CD4-positive, alpha-beta memory T cell (primary cell): ENCODE measurements at regions not wholly inside any gene's neighbourhood (a gene's known extent, or its start where the extent isn't known, plus 50 kb on each side); places are given as distances from the start of the nearest gene placed in this dataset.

ENCODE experiments used
- CTCF ChIA-PET: fragments of 350-600 bp; sonication (Branson Sonifier 250); formaldehyde crosslinking; loops from one replicate; lab custom pipeline; 2021; ENCODE audit warnings: inconsistent platforms; ENCODE audit not compliant: partially characterized antibody; lab: Charles Lee
- POLR2A ChIA-PET: fragments of 350-600 bp; sonication (Branson Sonifier 250); formaldehyde crosslinking; loops from one replicate; lab custom pipeline; 2021; ENCODE audit not compliant: partially characterized antibody; lab: Charles Lee
- DNase-seq, 5 donors: peaks; one replicate each; pipeline versions ENCODE4 v3.0.0 to v3.0.0-alpha.2; 2020 to 2022; ENCODE audit warnings: mixed read lengths in 1 of 5
- H3K27ac ChIP-seq: one replicate; pipeline ENCODE4 v1.7.0; 2013; ENCODE audit warnings: low read depth, low read length
- H3K27me3 ChIP-seq: 2 replicates; pipeline ENCODE4 v1.7.0; 2013; ENCODE audit warnings: mild to moderate bottlenecking, low read length, moderate library complexity; ENCODE audit not compliant: insufficient read depth
- H3K36me3 ChIP-seq: 2 replicates; pipeline ENCODE4 v1.7.0; 2013; ENCODE audit warnings: mild to moderate bottlenecking, low read length, moderate library complexity; ENCODE audit not compliant: insufficient read depth
- H3K4me1 ChIP-seq: 2 replicates; pipeline ENCODE4 v1.7.0; 2013; ENCODE audit warnings: mild to moderate bottlenecking, low read length, moderate library complexity; ENCODE audit not compliant: insufficient read depth
- H3K4me3 ChIP-seq, 2 donors: one replicate each; pipeline ENCODE4 v1.7.0; 2013; ENCODE audit warnings: low read length in 2 of 2, mild to moderate bottlenecking in 1 of 2
- H3K9me3 ChIP-seq, 2 donors: one replicate each; pipeline ENCODE4 v1.7.0; 2013; ENCODE audit warnings: low read length in 2 of 2, control low read depth in 1 of 2; ENCODE audit not compliant: control insufficient read depth in 1 of 2
- H3K27ac Mint-ChIP-seq, 7 donors: one replicate each; pipeline ENCODE4 v1.8.0; 2020 to 2021; ENCODE audit warnings: mixed read lengths in 7 of 7, mild to moderate bottlenecking in 6 of 7, inconsistent platforms in 3 of 7, moderate library complexity in 3 of 7
- H3K27me3 Mint-ChIP-seq, 2 donors: one replicate each; pipeline ENCODE4 v1.8.0; 2020 to 2021; ENCODE audit warnings: mixed read lengths in 2 of 2
- H3K36me3 Mint-ChIP-seq, 2 donors: one replicate each; pipeline ENCODE4 v1.8.0; 2020 to 2021; ENCODE audit warnings: mixed read lengths in 2 of 2, inconsistent platforms in 1 of 2, mild to moderate bottlenecking in 1 of 2
- H3K4me1 Mint-ChIP-seq, 4 donors: one replicate each; pipeline ENCODE4 v1.8.0; 2020 to 2021; ENCODE audit warnings: mixed read lengths in 4 of 4, mild to moderate bottlenecking in 1 of 4
- H3K4me3 Mint-ChIP-seq, 8 donors: one replicate each; pipeline ENCODE4 v1.8.0; 2020 to 2021; ENCODE audit warnings: mixed read lengths in 8 of 8, mild to moderate bottlenecking in 7 of 8, moderate library complexity in 6 of 8, inconsistent platforms in 3 of 8
- H3K9me3 Mint-ChIP-seq, 8 donors: one replicate each; pipeline ENCODE4 v1.8.0; 2020 to 2021; ENCODE audit warnings: mixed read lengths in 8 of 8, mild to moderate bottlenecking in 5 of 8, inconsistent platforms in 3 of 8, moderate library complexity in 1 of 8
- intact Hi-C: fragments of 100-400 bp; cut with micrococcal nuclease; formaldehyde crosslinking; loops from one replicate; pipeline ENCODE4 v1.15.1; 2023

DNA sequence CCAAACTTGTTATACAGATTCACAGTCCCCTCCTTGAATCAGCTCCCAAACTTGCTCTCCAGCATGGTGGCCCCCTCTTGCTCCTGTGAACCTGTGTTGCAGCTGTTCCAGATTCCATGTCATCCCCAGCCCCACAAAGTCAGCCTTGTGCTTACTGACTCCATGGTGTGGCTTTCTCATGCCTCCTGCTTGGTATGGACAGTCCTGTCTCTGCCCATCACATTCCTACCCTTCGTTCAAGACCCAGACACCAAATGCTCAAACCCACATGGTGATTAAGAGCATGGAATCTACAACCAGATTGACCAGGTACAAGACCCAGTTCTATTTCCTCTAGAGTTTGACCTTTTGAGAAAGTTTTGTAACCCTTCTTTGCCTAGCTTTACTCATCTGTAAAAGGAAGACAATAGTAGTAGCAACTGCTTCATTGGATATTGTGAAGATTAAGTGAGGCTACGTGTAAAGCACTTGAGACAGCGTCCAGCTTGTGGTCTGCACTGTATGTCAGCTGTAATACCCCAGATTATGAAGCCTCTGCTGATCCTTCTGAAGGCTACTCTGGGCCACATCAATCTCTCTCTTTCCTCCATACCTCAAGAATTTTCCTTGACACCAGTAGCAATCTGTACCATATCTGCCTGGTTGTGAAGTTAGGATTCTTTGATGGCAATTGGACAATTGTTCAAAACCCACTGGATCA is 146.4 kb upstream of the HAAO start:
- H3K9me3 Mint-ChIP-seq: no peaks in the 10 kb centered on the region
- no peaks in the 10 kb centered on the region for H3K4me1 ChIP-seq
- no peak overlapping the region for H3K4me3 Mint-ChIP-seq
- no peak for DNase-seq
- H3K27me3 Mint-ChIP-seq: no peaks in the 10 kb centered on the region
- H3K4me3 ChIP-seq: no peak overlapping the region
- no peaks in the 10 kb centered on the region for H3K36me3 Mint-ChIP-seq
- H3K27me3 ChIP-seq: no peaks in the 10 kb centered on the region
- CTCF ChIA-PET: interaction anchor here (1.7 kb wide), 1 partner anchor 9 kb away, joined by 7 read pairs; no protein-coding TSS in a partner anchor
- no peak overlapping the region for H3K27ac ChIP-seq
- no peaks in the 10 kb centered on the region for H3K9me3 ChIP-seq
- H3K36me3 ChIP-seq: no peaks in the 10 kb centered on the region
- peak overlapping the region in 1 of 7 donors; percentile 5 for H3K27ac Mint-ChIP-seq
- intact Hi-C loops: no loop called here
- POLR2A ChIA-PET: no interaction called here
- H3K4me1 Mint-ChIP-seq: peaks cover 0 to 5% (median 0%) of the 10 kb centered on the region in 4 donors

DNA sequence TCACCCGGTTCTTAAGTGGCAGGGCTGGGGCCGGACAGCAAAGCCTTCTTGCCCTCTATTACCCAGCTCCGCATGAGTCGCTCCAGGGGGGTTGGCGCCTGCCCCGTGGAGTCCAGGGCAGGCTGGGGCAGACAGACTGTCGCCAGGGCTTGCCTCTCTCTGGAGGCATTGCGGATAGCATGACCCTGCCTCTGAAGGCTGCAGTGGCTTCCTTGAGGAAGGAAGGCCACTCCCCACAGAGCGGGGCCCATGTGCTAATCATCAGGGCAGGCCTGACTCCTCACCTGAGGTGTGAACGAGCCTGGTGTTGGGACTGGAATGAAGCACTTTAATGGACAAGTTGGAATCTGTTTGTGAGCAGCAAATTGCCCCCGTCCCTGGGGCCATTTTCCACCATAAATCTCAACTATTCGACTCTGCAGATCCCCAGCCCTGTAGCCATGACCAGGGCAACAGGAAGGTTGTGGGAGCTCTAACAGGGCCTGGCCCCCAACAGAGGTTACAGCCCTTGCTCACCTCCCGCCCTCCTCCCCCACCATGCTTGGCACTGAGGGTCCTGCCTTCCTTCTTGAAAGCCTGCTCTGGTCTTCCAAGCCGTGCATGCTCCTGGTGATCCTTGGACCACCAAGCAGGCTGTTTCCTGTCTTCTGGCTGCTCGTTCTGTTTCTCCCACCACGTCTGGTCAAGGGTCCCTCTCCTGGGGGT is 144.9 kb upstream of the HAAO start:
- ChIA-PET POLR2A (no interaction called here), CTCF (no interaction called here)
- H3K9me3 Mint-ChIP-seq: no peaks in the 10 kb centered on the region
- H3K4me1 ChIP-seq: no peaks in the 10 kb centered on the region
- H3K9me3 ChIP-seq: no peaks in the 10 kb centered on the region
- intact Hi-C loops: no loop called here
- DNase-seq: no peak
- no peaks in the 10 kb centered on the region for H3K27me3 Mint-ChIP-seq
- H3K36me3 Mint-ChIP-seq: no peaks in the 10 kb centered on the region
- H3K36me3 ChIP-seq: no peaks in the 10 kb centered on the region
- H3K27ac ChIP-seq: no peak overlapping the region
- H3K4me3 ChIP-seq: no peak overlapping the region
- H3K4me1 Mint-ChIP-seq: peaks cover 0 to 5% (median 0%) of the 10 kb centered on the region in 4 donors
- H3K4me3 Mint-ChIP-seq: no peak overlapping the region
- no peaks in the 10 kb centered on the region for H3K27me3 ChIP-seq
- peak overlapping the region in 3 of 7 donors; percentile 5 to 77 (median 26) for H3K27ac Mint-ChIP-seq

DNA sequence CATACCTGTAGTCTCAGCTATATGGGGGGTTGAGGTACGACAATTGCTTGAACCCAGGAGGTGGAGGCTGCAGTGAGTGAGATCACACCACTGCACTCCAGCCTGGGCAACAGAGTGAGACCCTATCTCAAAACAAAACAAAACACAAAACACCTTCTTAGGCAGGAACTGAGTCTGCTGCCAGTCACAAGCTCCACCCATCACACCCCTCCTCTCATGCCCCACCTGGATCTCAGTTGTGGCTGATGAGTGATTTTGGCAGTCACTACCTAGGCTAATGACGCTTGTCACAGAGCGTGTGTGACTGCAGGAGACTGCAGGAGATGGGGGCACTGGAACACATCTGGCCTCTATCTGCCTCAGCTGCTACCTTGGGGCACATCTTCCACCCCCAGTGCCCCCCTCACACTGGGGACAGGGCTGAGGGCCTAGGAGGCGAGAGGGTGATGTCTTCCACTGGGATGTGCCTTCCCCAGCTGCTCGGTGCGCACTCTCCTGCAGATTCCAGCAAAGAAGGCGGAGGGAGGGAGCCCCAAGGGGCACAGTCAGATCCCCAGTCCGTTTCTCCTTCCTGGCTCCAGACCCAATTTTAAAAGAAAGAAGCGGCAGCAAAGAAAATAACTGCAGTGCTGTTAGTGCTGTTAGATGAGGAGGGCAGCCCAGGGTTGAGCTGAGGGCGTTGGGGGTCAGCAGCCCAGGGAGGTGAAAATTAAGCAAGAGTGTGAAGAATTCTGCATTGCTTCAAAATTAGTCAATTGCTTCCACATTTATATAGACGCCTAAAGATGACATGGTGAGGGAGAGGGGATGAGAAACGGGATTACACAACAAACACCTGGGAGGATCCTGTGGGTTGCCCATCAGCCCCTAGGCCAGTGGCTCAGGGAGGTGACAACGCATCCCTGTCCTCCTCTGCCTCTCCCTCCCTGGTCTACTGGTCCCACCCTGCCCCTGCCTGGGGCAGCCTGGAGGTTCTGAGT is 143.6 kb upstream of the HAAO start:
- DNase-seq: no peak
- no peaks in the 10 kb centered on the region for H3K9me3 Mint-ChIP-seq
- intact Hi-C loops: no loop called here
- Histone ChIP-seq H3K9me3 (no peaks in the 10 kb centered on the region), H3K4me1 (no peaks in the 10 kb centered on the region), H3K36me3 (no peaks in the 10 kb centered on the region), H3K4me3 (no peak overlapping the region), H3K27ac (no peak overlapping the region), H3K27me3 (no peaks in the 10 kb centered on the region)
- ChIA-PET POLR2A (no interaction called here), CTCF (interaction anchor here (1.3 to 1.4 kb wide), 2 partner anchors 8 to 12 kb away, joined by 3 to 7 read pairs; no protein-coding TSS in a partner anchor)
- no peak overlapping the region for H3K27ac Mint-ChIP-seq
- H3K27me3 Mint-ChIP-seq: no peaks in the 10 kb centered on the region
- H3K36me3 Mint-ChIP-seq: no peaks in the 10 kb centered on the region
- no peak overlapping the region for H3K4me3 Mint-ChIP-seq
- peaks cover 0 to 5% (median 2%) of the 10 kb centered on the region in 4 donors for H3K4me1 Mint-ChIP-seq

DNA sequence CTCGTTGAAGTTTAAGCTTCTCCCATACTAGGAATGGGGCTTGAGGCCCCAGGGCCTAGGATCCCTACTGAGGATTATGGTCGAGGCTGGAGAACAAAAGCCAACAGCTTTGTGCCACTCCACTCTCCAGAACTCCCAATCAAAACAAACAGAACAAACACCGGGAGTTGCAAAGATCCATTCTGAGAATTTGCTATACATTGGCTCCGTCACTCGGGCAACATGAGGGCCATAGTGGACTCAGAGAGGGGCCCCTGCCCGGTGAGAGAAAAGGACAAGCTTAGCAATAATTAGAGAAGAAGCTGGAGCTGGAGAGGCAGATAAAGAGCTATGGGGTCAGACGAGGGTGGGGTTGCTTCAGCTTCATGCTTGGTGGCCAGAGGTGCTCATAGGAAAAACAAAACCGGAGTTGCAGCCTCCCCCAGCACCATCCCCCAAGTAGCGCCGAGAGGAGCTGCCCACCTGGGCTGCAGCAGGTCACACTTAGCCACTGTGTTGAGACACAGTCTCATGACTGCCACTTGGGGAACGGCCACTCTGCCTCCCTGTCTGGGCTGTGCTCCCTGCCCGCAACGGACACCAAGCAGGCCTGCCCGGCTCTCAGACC is 142.3 kb upstream of the HAAO start:
- Mint-ChIP-seq H3K4me1 (peaks cover 0 to 5% (median 2%) of the 10 kb centered on the region in 4 donors), H3K27me3 (no peaks in the 10 kb centered on the region)
- POLR2A ChIA-PET: no interaction called here

DNA sequence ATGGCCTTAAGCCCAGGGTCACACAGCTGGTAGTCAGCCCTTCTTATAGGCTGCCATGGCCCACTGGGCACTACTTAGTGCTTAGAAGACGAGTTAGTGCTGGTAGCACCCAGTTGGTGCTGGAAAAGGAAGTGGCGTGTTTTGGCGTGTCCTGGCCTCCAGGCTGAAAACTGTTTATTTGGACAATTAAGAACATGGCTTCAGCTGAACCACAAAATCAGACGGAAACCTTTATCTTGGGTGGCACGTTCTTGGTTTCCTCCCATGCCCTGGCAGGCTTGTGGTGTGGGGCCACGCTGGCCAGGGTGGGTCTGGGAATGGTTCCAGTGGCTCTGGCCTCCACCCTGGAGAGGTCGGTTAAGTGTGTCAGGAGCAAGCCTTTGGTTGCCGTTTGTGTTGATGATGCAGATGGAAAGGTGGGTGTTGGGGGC is 141.5 kb upstream of the HAAO start:
- H3K4me3 ChIP-seq: no peak overlapping the region
- Mint-ChIP-seq H3K27ac (no peak overlapping the region), H3K4me1 (peaks cover 0 to 5% (median 2%) of the 10 kb centered on the region in 4 donors), H3K27me3 (no peaks in the 10 kb centered on the region), H3K9me3 (no peaks in the 10 kb centered on the region), H3K36me3 (no peaks in the 10 kb centered on the region), H3K4me3 (no peak overlapping the region)
- no peak overlapping the region for H3K27ac ChIP-seq
- POLR2A ChIA-PET: interaction anchor here (0.6 kb wide), 1 partner anchor 369 kb away, joined by 3 read pairs; no protein-coding TSS in a partner anchor
- no peaks in the 10 kb centered on the region for H3K4me1 ChIP-seq
- H3K27me3 ChIP-seq: no peaks in the 10 kb centered on the region
- DNase-seq: no peak
- CTCF ChIA-PET: interaction anchor here (1.1 kb wide), 1 partner anchor 11 kb away, joined by 3 read pairs; no protein-coding TSS in a partner anchor
- H3K9me3 ChIP-seq: no peaks in the 10 kb centered on the region
- H3K36me3 ChIP-seq: no peaks in the 10 kb centered on the region
- intact Hi-C loops: no loop called here

More for the DNA sequence above, 142.3 kb upstream of the HAAO start:
- no peaks in the 10 kb centered on the region for H3K36me3 ChIP-seq
- no peaks in the 10 kb centered on the region for H3K4me1 ChIP-seq
- H3K9me3 Mint-ChIP-seq: no peaks in the 10 kb centered on the region
- no peak overlapping the region for H3K4me3 ChIP-seq
- CTCF ChIA-PET: interaction anchor here (0.8 to 1.4 kb wide), 3 partner anchors 10 to 14 kb away, joined by 3 to 7 read pairs (median 3); no protein-coding TSS in a partner anchor
- no peak overlapping the region for H3K27ac Mint-ChIP-seq
- no peak overlapping the region for H3K27ac ChIP-seq
- no peak for DNase-seq
- H3K36me3 Mint-ChIP-seq: no peaks in the 10 kb centered on the region
- H3K9me3 ChIP-seq: no peaks in the 10 kb centered on the region
- no peaks in the 10 kb centered on the region for H3K27me3 ChIP-seq
- no peak overlapping the region for H3K4me3 Mint-ChIP-seq
- intact Hi-C loops: no loop called here

DNA sequence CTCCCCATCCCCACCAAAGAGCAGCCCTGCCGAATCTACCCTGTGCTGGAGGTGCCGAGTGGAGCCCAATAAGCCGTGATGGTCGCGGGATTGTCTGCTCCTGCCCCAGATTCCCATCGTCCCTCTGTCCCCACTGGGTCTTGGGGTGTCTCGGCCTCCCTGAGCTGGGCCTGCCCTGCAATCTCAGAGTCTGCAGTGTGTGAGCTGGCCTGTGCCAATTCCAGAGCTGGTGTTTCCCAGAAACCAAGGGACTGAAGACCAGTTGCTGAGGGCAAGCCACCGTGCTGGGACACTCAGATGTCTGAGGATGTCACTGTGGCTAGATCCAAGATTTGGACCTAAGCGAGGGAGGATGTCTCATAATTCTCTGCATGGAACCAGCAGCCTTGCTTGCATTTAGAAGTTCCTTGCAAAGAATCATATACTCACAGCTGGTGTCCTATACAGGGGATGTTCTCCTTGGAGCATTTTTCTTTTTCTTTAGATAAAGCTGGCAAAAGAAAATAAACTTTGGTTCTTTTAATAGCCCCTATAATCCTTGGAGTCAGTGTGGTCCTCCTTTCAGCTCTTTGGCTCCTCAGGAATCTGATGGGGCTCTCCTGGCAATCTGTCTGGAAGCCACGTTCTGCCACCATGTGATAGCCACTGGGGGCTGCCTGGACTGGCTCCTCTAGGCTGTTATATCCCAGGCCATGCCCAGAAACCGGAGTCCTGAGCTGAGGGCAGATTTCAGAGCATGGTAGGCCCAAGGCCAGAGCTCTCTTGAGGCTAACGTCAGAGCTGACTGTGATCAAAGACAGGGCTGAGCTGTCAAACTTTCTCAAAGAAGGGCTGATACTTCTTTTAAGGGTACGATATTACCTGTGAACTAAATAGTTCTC is 140.1 kb upstream of the HAAO start:
- intact Hi-C loops: no loop called here
- no peak overlapping the region for H3K27ac ChIP-seq
- ChIA-PET CTCF (interaction anchor here (0.5 to 1.3 kb wide), 3 partner anchors 10 to 680 kb away, joined by 3 to 5 read pairs (median 3); no protein-coding TSS in a partner anchor), POLR2A (no interaction called here)
- no peak overlapping the region for H3K4me3 ChIP-seq
- H3K27me3 ChIP-seq: no peaks in the 10 kb centered on the region
- no peaks in the 10 kb centered on the region for H3K4me1 ChIP-seq
- H3K27ac Mint-ChIP-seq: no peak overlapping the region
- H3K9me3 Mint-ChIP-seq: peaks cover 0 to 1% (median 0%) of the 10 kb centered on the region in 8 donors
- no peaks in the 10 kb centered on the region for H3K36me3 Mint-ChIP-seq
- no peak overlapping the region for H3K4me3 Mint-ChIP-seq
- H3K27me3 Mint-ChIP-seq: no peaks in the 10 kb centered on the region
- H3K36me3 ChIP-seq: no peaks in the 10 kb centered on the region
- H3K4me1 Mint-ChIP-seq: peaks cover 0 to 4% (median 0%) of the 10 kb centered on the region in 4 donors
- H3K9me3 ChIP-seq: no peaks in the 10 kb centered on the region
- DNase-seq: no peak
